ENCODE measurements at regions not wholly inside any gene's neighbourhood (a gene's known extent, or its start where the extent isn't known, plus 50 kb on each side); places are given as distances from the start of the nearest gene placed in this dataset.

DNA sequence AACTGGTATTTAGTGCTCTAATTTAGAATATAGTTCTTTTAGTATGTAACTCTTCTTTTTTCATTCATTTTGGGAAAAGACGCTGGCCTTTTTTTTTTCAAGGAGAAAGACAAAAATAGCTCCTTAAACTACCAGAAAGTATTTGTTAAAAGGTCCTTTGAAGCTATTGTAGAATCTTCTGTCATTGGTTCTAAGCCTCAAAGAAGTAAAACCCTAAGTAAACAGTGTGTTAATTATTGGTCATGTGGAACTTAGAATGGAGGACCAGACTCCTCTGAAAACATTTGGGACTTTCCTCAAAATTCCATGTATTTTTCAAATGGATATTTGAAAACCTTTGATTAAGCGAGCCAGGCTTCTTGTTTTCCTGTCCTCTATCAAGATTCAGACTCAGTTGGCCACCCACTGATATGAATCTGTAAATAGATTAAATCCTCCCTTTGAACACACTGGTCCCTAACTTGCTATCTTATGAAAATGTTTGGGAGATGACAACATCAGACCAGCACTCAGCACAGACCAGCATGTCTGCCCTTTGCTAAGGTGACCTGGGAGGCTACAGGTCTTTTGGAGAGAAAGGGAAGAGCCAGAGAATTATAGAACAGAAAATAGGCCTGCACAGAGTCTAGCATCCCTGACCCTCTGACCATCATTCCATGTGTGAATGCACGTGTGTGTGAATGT is 120.3 kb upstream of the GATA6 start:
- no peak for DNase-seq
- Histone ChIP-seq H3K36me3 (no peaks in the 10 kb centered on the region), H3K4me1 (no peaks in the 10 kb centered on the region), H3K27ac (no peak overlapping the region), H3K9me3 (peaks cover 0 to 9% (median 0%) of the 10 kb centered on the region in 8 donors), H3K27me3 (replicated peaks in 1 of 7) (no peaks in the 10 kb centered on the region), H3K4me3 (no peak overlapping the region)
- intact Hi-C loops (cut with DNase I; ENCODE audit: low total_unique reads): no loop called here
- whole genome bisulfite sequencing, 5 donors: 76 to 87% (median 80%) methylated on average over 3 of the region's 3 CpGs
- TF ChIP-seq POLR2A (IDR thresholded peaks at IDR 0.05) (no peak), POLR2AphosphoS5 (IDR thresholded peaks at IDR 0.05) (no peak)
- TF ChIP-seq, protein P1, sequence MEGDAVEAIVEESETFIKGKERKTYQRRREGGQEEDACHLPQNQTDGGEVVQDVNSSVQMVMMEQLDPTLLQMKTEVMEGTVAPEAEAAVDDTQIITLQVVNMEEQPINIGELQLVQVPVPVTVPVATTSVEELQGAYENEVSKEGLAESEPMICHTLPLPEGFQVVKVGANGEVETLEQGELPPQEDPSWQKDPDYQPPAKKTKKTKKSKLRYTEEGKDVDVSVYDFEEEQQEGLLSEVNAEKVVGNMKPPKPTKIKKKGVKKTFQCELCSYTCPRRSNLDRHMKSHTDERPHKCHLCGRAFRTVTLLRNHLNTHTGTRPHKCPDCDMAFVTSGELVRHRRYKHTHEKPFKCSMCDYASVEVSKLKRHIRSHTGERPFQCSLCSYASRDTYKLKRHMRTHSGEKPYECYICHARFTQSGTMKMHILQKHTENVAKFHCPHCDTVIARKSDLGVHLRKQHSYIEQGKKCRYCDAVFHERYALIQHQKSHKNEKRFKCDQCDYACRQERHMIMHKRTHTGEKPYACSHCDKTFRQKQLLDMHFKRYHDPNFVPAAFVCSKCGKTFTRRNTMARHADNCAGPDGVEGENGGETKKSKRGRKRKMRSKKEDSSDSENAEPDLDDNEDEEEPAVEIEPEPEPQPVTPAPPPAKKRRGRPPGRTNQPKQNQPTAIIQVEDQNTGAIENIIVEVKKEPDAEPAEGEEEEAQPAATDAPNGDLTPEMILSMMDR (IDR thresholded peaks at IDR 0.05 in 8 of 11, conservative IDR thresholded peaks at IDR 0.05 in 3 of 11): no peak

GRCh38 chr18:22052405-22053105 is 116.8 kb upstream of the GATA6 start:
- DNase-seq: no peak
- TF ChIP-seq, protein P1 (IDR thresholded peaks at IDR 0.05 in 8 of 11, conservative IDR thresholded peaks at IDR 0.05 in 3 of 11): no peak
- no peak for TF ChIP-seq POLR2A (IDR thresholded peaks at IDR 0.05)
- TF ChIP-seq POLR2AphosphoS5 (IDR thresholded peaks at IDR 0.05): no peak

GRCh38 chr18:22055466-22056238 is 113.7 kb upstream of the GATA6 start:
- H3K4me3 ChIP-seq: no peak overlapping the region
- TF ChIP-seq POLR2AphosphoS5 (IDR thresholded peaks at IDR 0.05) (no peak), POLR2A (IDR thresholded peaks at IDR 0.05) (no peak)
- TF ChIP-seq, protein P1 (IDR thresholded peaks at IDR 0.05 in 8 of 11, conservative IDR thresholded peaks at IDR 0.05 in 3 of 11): no peak
- intact Hi-C loops (cut with DNase I; ENCODE audit: low total_unique reads): no loop called here
- no peaks in the 10 kb centered on the region for H3K36me3 ChIP-seq
- H3K9me3 ChIP-seq: peaks cover 0 to 23% (median 4%) of the 10 kb centered on the region in 8 donors
- 82 to 92% (median 86%) methylated on average over 3 of the region's 3 CpGs for WGBS, 5 donors
- no peak for DNase-seq
- H3K27me3 ChIP-seq (replicated peaks in 1 of 7): no peaks in the 10 kb centered on the region
- H3K4me1 ChIP-seq: no peaks in the 10 kb centered on the region
- H3K27ac ChIP-seq: no peak overlapping the region

More at GRCh38 chr18:22052405-22053105, 116.8 kb upstream of the GATA6 start:
- Histone ChIP-seq H3K4me1 (no peaks in the 10 kb centered on the region), H3K9me3 (peaks cover 0 to 23% (median 4%) of the 10 kb centered on the region in 8 donors), H3K4me3 (no peak overlapping the region), H3K27ac (no peak overlapping the region), H3K36me3 (no peaks in the 10 kb centered on the region), H3K27me3 (replicated peaks in 1 of 7) (no peaks in the 10 kb centered on the region)
- intact Hi-C loops (cut with DNase I; ENCODE audit: low total_unique reads): no loop called here
- 71 to 91% (median 89%) methylated on average over 11 to 12 of the region's 12 CpGs for WGBS, 5 donors
